GM23338 (cell line): ENCODE measurements at regions not wholly inside any gene's neighbourhood (a gene's known extent, or its start where the extent isn't known, plus 50 kb on each side); places are given as distances from the start of the nearest gene placed in this dataset.

Source experiments
- ATAC-seq: fragments of 200-7000 bp; cut with Tn5 transposase; 3 replicates; pipeline ENCODE4 v1.9.1; 2020
- DNase-seq: peaks from one replicate; pipeline ENCODE4 v3.0.0-alpha.2; 2015; ENCODE audit warnings: low spot score
- H2AFZ ChIP-seq: fragments of 200-600 bp; sonication (generic); 2 replicates; pipeline ENCODE4 v1.8.0; 2016; ENCODE audit warnings: antibody characterized with exemption, mild to moderate bottlenecking, moderate library complexity
- H3F3A ChIP-seq: fragments of 200-600 bp; sonication (generic); replicated peaks from 2 replicates; pipeline ENCODE4 v1.8.0; 2017; ENCODE audit warnings: antibody characterized with exemption, mixed run types, low read depth
- H3K27ac ChIP-seq: fragments of 200-600 bp; sonication (generic); 2 replicates; pipeline ENCODE4 v1.6.1; 2016; ENCODE audit warnings: low read depth
- H3K27me3 ChIP-seq: fragments of 200-600 bp; sonication (generic); 2 replicates; pipeline ENCODE4 v1.8.0; 2016; ENCODE audit warnings: mild to moderate bottlenecking, mixed run types, moderate library complexity; ENCODE audit not compliant: insufficient read depth
- H3K36me3 ChIP-seq: fragments of 200-600 bp; sonication (generic); 2 replicates; pipeline ENCODE4 v1.8.0; 2016; ENCODE audit warnings: mild to moderate bottlenecking; ENCODE audit not compliant: insufficient read depth
- H3K4me1 ChIP-seq: fragments of 200-600 bp; sonication (generic); 2 replicates; pipeline ENCODE4 v1.8.0; 2016; ENCODE audit warnings: mild to moderate bottlenecking, moderate library complexity; ENCODE audit not compliant: insufficient read depth
- H3K4me2 ChIP-seq: fragments of 200-600 bp; sonication (generic); 2 replicates; pipeline ENCODE4 v1.7.1; 2017; ENCODE audit warnings: mixed run types
- H3K4me3 ChIP-seq: fragments of 200-600 bp; sonication (generic); 2 replicates; pipeline ENCODE4 v1.6.1; 2016; ENCODE audit warnings: mixed run types
- H3K79me2 ChIP-seq: fragments of 200-600 bp; sonication (generic); replicated peaks from 2 replicates; pipeline ENCODE4 v1.8.0; 2017; ENCODE audit warnings: mild to moderate bottlenecking; ENCODE audit not compliant: insufficient read depth
- H3K9me2 ChIP-seq: fragments of 200-600 bp; sonication (generic); 2 replicates; pipeline ENCODE4 v1.8.0; 2017; ENCODE audit not compliant: insufficient read depth
- H4K20me1 ChIP-seq: fragments of 200-600 bp; sonication (generic); replicated peaks from 2 replicates; pipeline ENCODE4 v1.8.0; 2017; ENCODE audit warnings: mild to moderate bottlenecking; ENCODE audit not compliant: insufficient read depth
- H3K27ac Mint-ChIP-seq: 2 replicates; pipeline ENCODE4 v1.8.0; 2020; ENCODE audit warnings: inconsistent platforms, mild to moderate bottlenecking, moderate library complexity, mixed read lengths
- H3K27me3 Mint-ChIP-seq: 3 replicates; pipeline ENCODE4 v1.8.0; 2022; ENCODE audit warnings: low read depth, mild to moderate bottlenecking, moderate library complexity, mixed read lengths, inconsistent platforms; ENCODE audit not compliant: insufficient read depth, poor library complexity
- H3K36me3 Mint-ChIP-seq: 3 replicates; pipeline ENCODE4 v1.8.0; 2021; ENCODE audit warnings: low read depth, mild to moderate bottlenecking, inconsistent platforms, moderate library complexity, mixed read lengths
- H3K4me1 Mint-ChIP-seq: 3 replicates; pipeline ENCODE4 v1.8.0; 2020; ENCODE audit warnings: mild to moderate bottlenecking, inconsistent platforms, mixed read lengths
- H3K4me3 Mint-ChIP-seq: 3 replicates; pipeline ENCODE4 v1.8.0; 2021; ENCODE audit warnings: moderate library complexity, mild to moderate bottlenecking, inconsistent platforms, mixed read lengths
- H3K9me3 Mint-ChIP-seq: 3 replicates; pipeline ENCODE4 v1.8.0; 2020; ENCODE audit warnings: moderate library complexity, mild to moderate bottlenecking, inconsistent platforms, mixed read lengths
- CREB1 ChIP-seq: fragments of 250-450 bp; sonication (Bioruptor Pico); IDR thresholded peaks from 2 replicates; pipeline ENCODE4 v1.5.0; 2020; ENCODE audit warnings: low read depth, mild to moderate bottlenecking, moderate library complexity
- EZH2 ChIP-seq: fragments of 200-600 bp; sonication (generic); IDR thresholded peaks from one replicate; pipeline ENCODE4 v1.8.0; 2017; ENCODE audit warnings: antibody characterized with exemption, mild to moderate bottlenecking, low read depth; ENCODE audit not compliant: unreplicated experiment
- NANOG ChIP-seq: IDR thresholded peaks from 2 replicates; pipeline ENCODE4 v1.6.1; 2016; ENCODE audit warnings: antibody characterized with exemption, borderline replicate concordance
- POLR2AphosphoS5 ChIP-seq: IDR thresholded peaks from 2 replicates; pipeline ENCODE4 v1.6.1; 2016; ENCODE audit warnings: antibody characterized with exemption, low read depth
- STAT1 ChIP-seq: IDR thresholded peaks from one replicate; pipeline ENCODE4 v1.6.1; 2016; ENCODE audit warnings: antibody characterized with exemption; ENCODE audit not compliant: unreplicated experiment
- ZNF114 ChIP-seq: fragments of 250-450 bp; sonication (Bioruptor Pico); IDR thresholded peaks from 2 replicates; pipeline ENCODE4 v1.5.0; 2020; ENCODE audit warnings: mild to moderate bottlenecking, moderate library complexity
- ZNF331 ChIP-seq: fragments of 250-450 bp; sonication (Bioruptor Pico); IDR thresholded peaks from 2 replicates; pipeline ENCODE4 v1.5.0; 2020; ENCODE audit warnings: low read depth, mild to moderate bottlenecking, moderate library complexity
- TF ChIP-seq, protein P1 (sequence below): IDR thresholded peaks from 2 replicates; pipeline ENCODE4 v1.6.1; 2016; ENCODE audit warnings: antibody characterized with exemption
- TF ChIP-seq, protein P2 (sequence below), 2 experiments: fragments of 200-600 bp in 1 of 2; sonication (generic) in 1 of 2; conservative IDR thresholded peaks; 2 replicates each; pipeline versions ENCODE4 v1.5.1 to v1.6.1; 2016 to 2017; ENCODE audit warnings: antibody characterized with exemption in 2 of 2, low read depth in 2 of 2, mild to moderate bottlenecking in 2 of 2, moderate library complexity in 1 of 2
- TF ChIP-seq, protein P3 (sequence below): IDR thresholded peaks from one replicate; pipeline ENCODE4 v1.6.1; 2018; ENCODE audit warnings: antibody characterized with exemption; ENCODE audit not compliant: unreplicated experiment

DNA sequence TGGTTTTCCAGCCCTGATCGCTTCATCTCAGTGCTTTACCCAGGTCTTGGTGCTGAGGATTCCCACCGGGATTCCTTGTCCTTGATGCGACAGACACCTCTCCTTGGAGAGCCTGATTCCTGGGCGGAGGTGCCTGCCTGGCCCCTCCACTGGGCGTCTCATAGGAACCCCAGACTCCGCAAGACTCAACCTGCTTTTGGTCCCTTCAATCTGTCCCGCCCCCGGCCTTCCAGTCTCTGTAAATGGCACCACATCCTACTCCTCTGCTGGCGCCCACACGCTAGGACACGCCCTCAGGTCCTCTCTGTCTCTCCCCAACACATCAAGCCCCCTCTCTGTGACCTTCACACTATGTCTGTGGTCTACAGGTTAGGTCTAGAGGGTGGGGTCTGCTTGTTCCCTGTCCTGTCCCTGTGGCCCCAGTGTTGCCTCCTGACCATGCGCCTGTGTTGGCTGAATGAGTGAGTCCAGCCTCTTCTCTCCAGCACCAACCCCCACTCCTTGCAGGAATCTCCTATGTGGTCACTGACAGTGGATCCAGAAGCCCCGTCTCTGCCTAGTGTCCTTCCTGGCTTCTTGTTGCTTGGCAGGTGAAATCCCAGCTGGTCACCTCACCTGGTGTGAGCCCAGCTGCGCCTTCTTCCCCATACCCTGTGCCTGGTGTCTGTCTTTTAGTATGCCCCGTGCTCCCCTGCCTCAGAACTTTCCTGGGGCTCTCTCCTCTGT lies 119.7 kb upstream of the C1orf174 start:
- no peak for ATAC-seq
- Mint-ChIP-seq H3K27ac (no peak overlapping the region), H3K4me1 (peaks cover 2% of the 10 kb centered on the region; the same call in 1 of the 3 replicates), H3K9me3 (peaks cover 90% of the 10 kb centered on the region), H3K4me3 (no peak overlapping the region), H3K27me3 (peaks cover 22% of the 10 kb centered on the region), H3K36me3 (peaks cover 21% of the 10 kb centered on the region)
- H3K4me3 ChIP-seq, result no peak overlapping the region
- no peaks in the 10 kb centered on the region for H4K20me1 ChIP-seq
- no peaks in the 10 kb centered on the region for H3K79me2 ChIP-seq
- no peak overlapping the region for H2AFZ ChIP-seq
- H3F3A ChIP-seq, result no peaks in the 10 kb centered on the region
- DNase-seq, result no peak
- H3K27ac ChIP-seq, result no peak overlapping the region
- H3K4me2 ChIP-seq, result no peak overlapping the region
- H3K36me3 ChIP-seq, result no peaks in the 10 kb centered on the region
- no peaks in the 10 kb centered on the region for H3K4me1 ChIP-seq
- TF ChIP-seq ZNF331 (CRISPR knock-in tag), result no peak
- no peak for TF ChIP-seq NANOG
- TF ChIP-seq, protein P1, sequence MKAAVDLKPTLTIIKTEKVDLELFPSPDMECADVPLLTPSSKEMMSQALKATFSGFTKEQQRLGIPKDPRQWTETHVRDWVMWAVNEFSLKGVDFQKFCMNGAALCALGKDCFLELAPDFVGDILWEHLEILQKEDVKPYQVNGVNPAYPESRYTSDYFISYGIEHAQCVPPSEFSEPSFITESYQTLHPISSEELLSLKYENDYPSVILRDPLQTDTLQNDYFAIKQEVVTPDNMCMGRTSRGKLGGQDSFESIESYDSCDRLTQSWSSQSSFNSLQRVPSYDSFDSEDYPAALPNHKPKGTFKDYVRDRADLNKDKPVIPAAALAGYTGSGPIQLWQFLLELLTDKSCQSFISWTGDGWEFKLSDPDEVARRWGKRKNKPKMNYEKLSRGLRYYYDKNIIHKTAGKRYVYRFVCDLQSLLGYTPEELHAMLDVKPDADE, result no peak
- TF ChIP-seq POLR2AphosphoS5, result no peak
- TF ChIP-seq, protein P2, sequence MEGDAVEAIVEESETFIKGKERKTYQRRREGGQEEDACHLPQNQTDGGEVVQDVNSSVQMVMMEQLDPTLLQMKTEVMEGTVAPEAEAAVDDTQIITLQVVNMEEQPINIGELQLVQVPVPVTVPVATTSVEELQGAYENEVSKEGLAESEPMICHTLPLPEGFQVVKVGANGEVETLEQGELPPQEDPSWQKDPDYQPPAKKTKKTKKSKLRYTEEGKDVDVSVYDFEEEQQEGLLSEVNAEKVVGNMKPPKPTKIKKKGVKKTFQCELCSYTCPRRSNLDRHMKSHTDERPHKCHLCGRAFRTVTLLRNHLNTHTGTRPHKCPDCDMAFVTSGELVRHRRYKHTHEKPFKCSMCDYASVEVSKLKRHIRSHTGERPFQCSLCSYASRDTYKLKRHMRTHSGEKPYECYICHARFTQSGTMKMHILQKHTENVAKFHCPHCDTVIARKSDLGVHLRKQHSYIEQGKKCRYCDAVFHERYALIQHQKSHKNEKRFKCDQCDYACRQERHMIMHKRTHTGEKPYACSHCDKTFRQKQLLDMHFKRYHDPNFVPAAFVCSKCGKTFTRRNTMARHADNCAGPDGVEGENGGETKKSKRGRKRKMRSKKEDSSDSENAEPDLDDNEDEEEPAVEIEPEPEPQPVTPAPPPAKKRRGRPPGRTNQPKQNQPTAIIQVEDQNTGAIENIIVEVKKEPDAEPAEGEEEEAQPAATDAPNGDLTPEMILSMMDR (conservative IDR thresholded peaks at IDR 0.05; ENCODE audit: low read depth in 2 of 2), result no peak
- no peak for TF ChIP-seq CREB1 (CRISPR knock-in tag)
- TF ChIP-seq, protein P3, sequence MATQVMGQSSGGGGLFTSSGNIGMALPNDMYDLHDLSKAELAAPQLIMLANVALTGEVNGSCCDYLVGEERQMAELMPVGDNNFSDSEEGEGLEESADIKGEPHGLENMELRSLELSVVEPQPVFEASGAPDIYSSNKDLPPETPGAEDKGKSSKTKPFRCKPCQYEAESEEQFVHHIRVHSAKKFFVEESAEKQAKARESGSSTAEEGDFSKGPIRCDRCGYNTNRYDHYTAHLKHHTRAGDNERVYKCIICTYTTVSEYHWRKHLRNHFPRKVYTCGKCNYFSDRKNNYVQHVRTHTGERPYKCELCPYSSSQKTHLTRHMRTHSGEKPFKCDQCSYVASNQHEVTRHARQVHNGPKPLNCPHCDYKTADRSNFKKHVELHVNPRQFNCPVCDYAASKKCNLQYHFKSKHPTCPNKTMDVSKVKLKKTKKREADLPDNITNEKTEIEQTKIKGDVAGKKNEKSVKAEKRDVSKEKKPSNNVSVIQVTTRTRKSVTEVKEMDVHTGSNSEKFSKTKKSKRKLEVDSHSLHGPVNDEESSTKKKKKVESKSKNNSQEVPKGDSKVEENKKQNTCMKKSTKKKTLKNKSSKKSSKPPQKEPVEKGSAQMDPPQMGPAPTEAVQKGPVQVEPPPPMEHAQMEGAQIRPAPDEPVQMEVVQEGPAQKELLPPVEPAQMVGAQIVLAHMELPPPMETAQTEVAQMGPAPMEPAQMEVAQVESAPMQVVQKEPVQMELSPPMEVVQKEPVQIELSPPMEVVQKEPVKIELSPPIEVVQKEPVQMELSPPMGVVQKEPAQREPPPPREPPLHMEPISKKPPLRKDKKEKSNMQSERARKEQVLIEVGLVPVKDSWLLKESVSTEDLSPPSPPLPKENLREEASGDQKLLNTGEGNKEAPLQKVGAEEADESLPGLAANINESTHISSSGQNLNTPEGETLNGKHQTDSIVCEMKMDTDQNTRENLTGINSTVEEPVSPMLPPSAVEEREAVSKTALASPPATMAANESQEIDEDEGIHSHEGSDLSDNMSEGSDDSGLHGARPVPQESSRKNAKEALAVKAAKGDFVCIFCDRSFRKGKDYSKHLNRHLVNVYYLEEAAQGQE, result no peak
- TF ChIP-seq STAT1, result no peak
- no peak for TF ChIP-seq ZNF114
- no peak for TF ChIP-seq EZH2
- no peaks in the 10 kb centered on the region for H3K9me2 ChIP-seq
- no peaks in the 10 kb centered on the region for H3K27me3 ChIP-seq
